HepG2 (cell line): ENCODE measurements at regions not wholly inside any gene's neighbourhood (a gene's known extent, or its start where the extent isn't known, plus 50 kb on each side); places are given as distances from the start of the nearest gene placed in this dataset.

Experiments
- ATAC-seq: fragments of 200-7000 bp; cut with Tn5 transposase; 3 replicates; pipeline ENCODE4 v1.9.1; 2020; ENCODE audit warnings: mild to moderate bottlenecking, moderate library complexity
- BruUV-seq: library from RNA; stranded (reverse); fragments of 400-500 nt; replicated peaks from 2 replicates; lab custom pipeline; 2021; lab: Mats Ljungman, UMichigan
- CTCF ChIA-PET: fragments of 300-600 bp; formaldehyde crosslinking; extraction: SDS; loops from one replicate; lab custom pipeline; 2021; ENCODE audit warnings: low total read pairs, inconsistent platforms, low intra/inter-chr PET ratio; lab: Yijun Ruan, JAX
- POLR2A ChIA-PET: fragments of 350-600 bp; sonication (Branson Sonifier 250); formaldehyde crosslinking; loops from one replicate; lab custom pipeline; 2020; ENCODE audit warnings: antibody characterized with exemption, inconsistent platforms; lab: Yijun Ruan, JAX
- DNase-seq: peaks from one replicate; pipeline ENCODE4 v3.0.0-alpha.2; 2015; ENCODE audit warnings: low spot score
- FAIRE-seq: peaks from 3 replicates; lab custom pipeline; 2011; peaks lifted over from hg19 to GRCh38; lab: Jason Lieb, UNC
- H2AFZ ChIP-seq: one replicate; pipeline ENCODE4 v1.6.1; 2011; ENCODE audit warnings: low read length, inconsistent platforms
- H3K27ac ChIP-seq: fragments of 300-600 bp; 3 replicates; pipeline ENCODE4 v1.8.0; 2011; ENCODE audit warnings: mixed run types, mild to moderate bottlenecking, mixed read lengths, low read length, inconsistent platforms; ENCODE audit not compliant: insufficient read depth; ENCODE audit errors: extremely low read length
- H3K27me3 ChIP-seq, 2 experiments: fragments of 200-600 bp in 1 of 2; 2 replicates in 1 of 2; 3 replicates in 1 of 2; pipeline versions ENCODE4 v1.6.0 to v1.8.0; 2011; ENCODE audit warnings: low read length in 2 of 2, mild to moderate bottlenecking in 2 of 2, moderate library complexity in 2 of 2, inconsistent platforms in 1 of 2; ENCODE audit not compliant: insufficient read depth in 2 of 2, control insufficient read depth in 1 of 2
- H3K36me3 ChIP-seq, 2 experiments: fragments of 200-600 bp in 1 of 2; replicated peaks in 1 of 2; 2 replicates in 1 of 2; 3 replicates in 1 of 2; pipeline versions ENCODE4 v1.5.1 to v1.8.0; 2011; ENCODE audit warnings: low read length in 2 of 2, inconsistent platforms in 1 of 2; ENCODE audit not compliant: insufficient read depth in 2 of 2, control insufficient read depth in 1 of 2
- H3K4me1 ChIP-seq: 2 replicates; pipeline ENCODE4 v1.5.1; 2012; ENCODE audit warnings: low read length, inconsistent platforms; ENCODE audit not compliant: insufficient read depth
- H3K4me2 ChIP-seq: 2 replicates; pipeline ENCODE4 v1.6.0; 2011; ENCODE audit warnings: low read depth, low read length, inconsistent platforms
- H3K4me3 ChIP-seq, 3 experiments: fragments of 200-600 bp in 1 of 3; sonication (generic), shearing (Covaris generic) in 1 of 3; replicated peaks in 1 of 3; 2 replicates each; pipeline ENCODE4 v1.5.1; 2011 to 2016; ENCODE audit warnings: low read length in 3 of 3, inconsistent platforms in 2 of 3, low read depth in 2 of 3, mild to moderate bottlenecking in 2 of 3, control low read depth in 1 of 3, mixed read lengths in 1 of 3; ENCODE audit not compliant: insufficient read depth in 1 of 3
- H3K79me2 ChIP-seq: one replicate; pipeline ENCODE4 v1.6.1; 2011; ENCODE audit warnings: low read length, inconsistent platforms; ENCODE audit not compliant: insufficient read depth
- H3K9ac ChIP-seq: 2 replicates; pipeline ENCODE4 v1.6.0; 2011; ENCODE audit warnings: mild to moderate bottlenecking, low read depth, low read length, inconsistent platforms; ENCODE audit not compliant: insufficient read depth
- H3K9me3 ChIP-seq: 2 replicates; pipeline ENCODE4 v1.5.1; 2012; ENCODE audit warnings: mild to moderate bottlenecking, low read length
- H4K20me1 ChIP-seq: 2 replicates; pipeline ENCODE4 v1.6.0; 2011; ENCODE audit warnings: inconsistent platforms, mild to moderate bottlenecking, low read length, moderate library complexity; ENCODE audit not compliant: insufficient read depth
- AKAP8 ChIP-seq: sonication (generic); formaldehyde crosslinking; IDR thresholded peaks from 2 replicates; pipeline ENCODE4 v1.5.1; 2020; ENCODE audit warnings: mild to moderate bottlenecking, missing genetic modification reagents
- CCDC6 ChIP-seq: sonication (generic); formaldehyde crosslinking; IDR thresholded peaks from 2 replicates; pipeline ENCODE4 v1.8.1; 2022; ENCODE audit warnings: mild to moderate bottlenecking, missing genetic modification reagents, moderate library complexity
- MTA3 ChIP-seq: sonication (generic); formaldehyde crosslinking; IDR thresholded peaks from 2 replicates; pipeline ENCODE4 v1.4.0; 2020; ENCODE audit warnings: missing genetic modification reagents
- ONECUT2 ChIP-seq: sonication (generic); formaldehyde crosslinking; IDR thresholded peaks from 2 replicates; pipeline ENCODE4 v1.4.0; 2020; ENCODE audit warnings: missing genetic modification reagents
- PATZ1 ChIP-seq: sonication (generic); formaldehyde crosslinking; IDR thresholded peaks from 2 replicates; pipeline ENCODE4 v1.4.0; 2020; ENCODE audit warnings: missing genetic modification reagents
- ZBTB33 ChIP-seq: sonication (generic); formaldehyde crosslinking; IDR thresholded peaks from 2 replicates; pipeline ENCODE4 v1.4.0; 2020; ENCODE audit warnings: missing genetic modification reagents
- ZBTB39 ChIP-seq: sonication (generic); formaldehyde crosslinking; IDR thresholded peaks from 2 replicates; pipeline ENCODE4 v1.5.0; 2020; ENCODE audit warnings: missing genetic modification reagents
- ZBTB7B ChIP-seq: sonication (generic); formaldehyde crosslinking; IDR thresholded peaks from 2 replicates; pipeline ENCODE4 v1.4.0; 2020; ENCODE audit warnings: missing genetic modification reagents
- ZNF331 ChIP-seq: sonication (generic); formaldehyde crosslinking; IDR thresholded peaks from 2 replicates; pipeline ENCODE4 v1.4.0; 2020; ENCODE audit warnings: missing genetic modification reagents
- ZNF367 ChIP-seq: sonication (generic); formaldehyde crosslinking; IDR thresholded peaks from 2 replicates; pipeline ENCODE4 v1.4.0; 2020; ENCODE audit warnings: missing genetic modification reagents, borderline replicate concordance
- ZNF562 ChIP-seq: sonication (generic); formaldehyde crosslinking; IDR thresholded peaks from 2 replicates; pipeline ENCODE4 v1.8.0; 2022; ENCODE audit warnings: missing genetic modification reagents, borderline replicate concordance
- ZZZ3 ChIP-seq: sonication (generic); formaldehyde crosslinking; IDR thresholded peaks from 2 replicates; pipeline ENCODE4 v1.4.0; 2020; ENCODE audit warnings: missing genetic modification reagents, mild to moderate bottlenecking, borderline replicate concordance
- WGBS: methylation state at CpG from one replicate; pipeline ENCODE4 v1.1.6; 2017; ENCODE audit warnings: low lambda C conversion rate; 5-methylcytosine and 5-hydroxymethylcytosine counted together
- in situ Hi-C: cut with HindIII; loops from 2 replicates; pipeline ENCODE4 v1.10.0; 2017; ENCODE audit warnings: low pct_unique_long_range_greater_than_20kb; ENCODE audit not compliant: extremely low pct_ligation_motif_present
- intact Hi-C: fragments of 100-400 bp; cut with micrococcal nuclease; formaldehyde crosslinking; loops from one replicate; pipeline ENCODE4 v1.10.0; 2022; ENCODE audit not compliant: unreplicated experiment

GRCh38 chr11:8785998-8786397 lies 103.4 kb downstream of the RPL27A start:
- intact Hi-C loops (no loop called here), in situ Hi-C loops (no loop called here)
- Histone ChIP-seq H3K4me3 (no peak overlapping the region), H3K36me3 (no peaks in the 10 kb centered on the region), H3K27me3 (no peaks in the 10 kb centered on the region), H3K4me2 (no peak overlapping the region), H2AFZ (no peak overlapping the region), H3K9me3 (no peaks in the 10 kb centered on the region), H3K79me2 (peaks cover 2% of the 10 kb centered on the region), H4K20me1 (no peaks in the 10 kb centered on the region), H3K4me1 (0 out of 2 replicates have a peak, but pooled peaks cover 10% of the 10 kb centered on the region), H3K27ac (no peak overlapping the region), H3K9ac (no peak overlapping the region)
- FAIRE-seq = no peak
- ChIA-PET CTCF (no interaction called here), POLR2A (no interaction called here)
- no TSS peak for BruUV-seq
- ATAC-seq = no peak
- DNase-seq = no peak
- WGBS = 91% methylated on average over 2 of the region's 2 CpGs
- TF ChIP-seq CCDC6 (CRISPR knock-in tag) = no peak
- TF ChIP-seq ZBTB7B (CRISPR knock-in tag) = no peak
- TF ChIP-seq MTA3 (CRISPR knock-in tag) = no peak
- no peak for TF ChIP-seq ONECUT2
- no peak for TF ChIP-seq ZNF562 (CRISPR knock-in tag)
- TF ChIP-seq ZBTB33 (CRISPR knock-in tag) = no peak
- no peak for TF ChIP-seq PATZ1 (CRISPR knock-in tag)
- no peak for TF ChIP-seq ZNF331 (CRISPR knock-in tag)
- no peak for TF ChIP-seq ZBTB39
- TF ChIP-seq ZNF367 (CRISPR knock-in tag) = no peak
- TF ChIP-seq AKAP8 (CRISPR knock-in tag) = no peak
- TF ChIP-seq ZZZ3 (CRISPR knock-in tag) = no peak
